ENCODE measurements at regions not wholly inside any gene's neighbourhood (a gene's known extent, or its start where the extent isn't known, plus 50 kb on each side); places are given as distances from the start of the nearest gene placed in this dataset.

DNA sequence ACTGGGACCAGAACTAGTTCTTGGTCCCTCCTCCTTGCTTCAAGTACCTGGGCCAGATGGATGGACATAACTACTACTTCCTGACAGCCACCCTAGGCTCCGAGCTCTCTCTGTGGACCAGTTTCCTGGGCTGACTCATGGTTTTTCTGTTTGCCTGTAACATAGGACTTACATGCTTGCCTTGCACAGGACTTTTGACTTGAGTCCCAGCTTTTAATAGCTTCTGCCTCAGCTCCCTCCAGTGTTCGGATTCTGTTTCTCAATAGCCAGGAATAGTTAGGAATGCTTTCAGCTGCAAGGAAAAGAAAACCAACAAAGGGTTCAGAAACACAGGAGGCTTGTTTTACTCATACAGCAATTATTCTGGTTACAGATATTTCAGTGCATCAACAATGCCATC lies 405.9 kb downstream of the ZNF536 start:
- TF ChIP-seq EZH2 (IDR thresholded peaks at IDR 0.05; ENCODE audit: borderline replicate concordance), result no peak
- TF ChIP-seq, protein P1, sequence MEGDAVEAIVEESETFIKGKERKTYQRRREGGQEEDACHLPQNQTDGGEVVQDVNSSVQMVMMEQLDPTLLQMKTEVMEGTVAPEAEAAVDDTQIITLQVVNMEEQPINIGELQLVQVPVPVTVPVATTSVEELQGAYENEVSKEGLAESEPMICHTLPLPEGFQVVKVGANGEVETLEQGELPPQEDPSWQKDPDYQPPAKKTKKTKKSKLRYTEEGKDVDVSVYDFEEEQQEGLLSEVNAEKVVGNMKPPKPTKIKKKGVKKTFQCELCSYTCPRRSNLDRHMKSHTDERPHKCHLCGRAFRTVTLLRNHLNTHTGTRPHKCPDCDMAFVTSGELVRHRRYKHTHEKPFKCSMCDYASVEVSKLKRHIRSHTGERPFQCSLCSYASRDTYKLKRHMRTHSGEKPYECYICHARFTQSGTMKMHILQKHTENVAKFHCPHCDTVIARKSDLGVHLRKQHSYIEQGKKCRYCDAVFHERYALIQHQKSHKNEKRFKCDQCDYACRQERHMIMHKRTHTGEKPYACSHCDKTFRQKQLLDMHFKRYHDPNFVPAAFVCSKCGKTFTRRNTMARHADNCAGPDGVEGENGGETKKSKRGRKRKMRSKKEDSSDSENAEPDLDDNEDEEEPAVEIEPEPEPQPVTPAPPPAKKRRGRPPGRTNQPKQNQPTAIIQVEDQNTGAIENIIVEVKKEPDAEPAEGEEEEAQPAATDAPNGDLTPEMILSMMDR (IDR thresholded peaks at IDR 0.05; ENCODE audit: poor library complexity), result no peak

Measured in hepatocyte (in vitro differentiated cells).